ENCODE measurements at regions not wholly inside any gene's neighbourhood (a gene's known extent, or its start where the extent isn't known, plus 50 kb on each side); places are given as distances from the start of the nearest gene placed in this dataset.

- TF ChIP-seq CTCF (IDR thresholded peaks at IDR 0.05) (no peak), POLR2A (IDR thresholded peaks at IDR 0.05) (no peak)
These were observed 278.7 kb downstream of the KLF5 start for GRCh38 chr13:73337532-73337931.
